Endodermal cell (in vitro differentiated cells): ENCODE measurements at regions not wholly inside any gene's neighbourhood (a gene's known extent, or its start where the extent isn't known, plus 50 kb on each side); places are given as distances from the start of the nearest gene placed in this dataset.

ENCODE experiments used
- DNase-seq: peaks from one replicate; pipeline ENCODE4 v3.0.0-alpha.2; 2017
- H3K27ac ChIP-seq: 2 replicates; pipeline ENCODE4 v1.5.1; 2013; ENCODE audit warnings: mild to moderate bottlenecking, low read depth, low read length, moderate library complexity
- H3K27me3 ChIP-seq: 2 replicates; pipeline ENCODE4 v1.6.1; 2013; ENCODE audit warnings: mild to moderate bottlenecking, low read length, moderate library complexity; ENCODE audit not compliant: insufficient read depth, control insufficient read depth, poor library complexity, severe bottlenecking
- H3K36me3 ChIP-seq: 2 replicates; pipeline ENCODE4 v1.7.0; 2013; ENCODE audit warnings: mild to moderate bottlenecking, low read length, moderate library complexity; ENCODE audit not compliant: control insufficient read depth, insufficient read depth
- H3K4me1 ChIP-seq: one replicate; pipeline ENCODE4 v1.7.0; 2013; ENCODE audit warnings: low read length; ENCODE audit not compliant: control insufficient read depth, insufficient read depth
- H3K4me3 ChIP-seq: 2 replicates; pipeline ENCODE4 v1.5.1; 2013; ENCODE audit warnings: mild to moderate bottlenecking, low read length, moderate library complexity
- H3K9ac ChIP-seq: 2 replicates; pipeline ENCODE4 v1.6.1; 2013; ENCODE audit warnings: mild to moderate bottlenecking, low read length, moderate library complexity; ENCODE audit not compliant: poor library complexity, severe bottlenecking; ENCODE audit errors: extremely low read depth
- H3K9me3 ChIP-seq: 2 replicates; pipeline ENCODE4 v1.6.1; 2013; ENCODE audit warnings: mild to moderate bottlenecking, low read length, moderate library complexity; ENCODE audit not compliant: control insufficient read depth
- H3K27ac Mint-ChIP-seq: 2 replicates; pipeline ENCODE4 v1.8.0; 2020; ENCODE audit warnings: mixed read lengths
- H3K27me3 Mint-ChIP-seq: 2 replicates; pipeline ENCODE4 v1.8.0; 2021; ENCODE audit warnings: mild to moderate bottlenecking, mixed read lengths; ENCODE audit not compliant: insufficient read depth
- H3K36me3 Mint-ChIP-seq: 2 replicates; pipeline ENCODE4 v1.8.0; 2020; ENCODE audit warnings: low read depth, mixed read lengths
- H3K4me1 Mint-ChIP-seq: 2 replicates; pipeline ENCODE4 v1.8.0; 2020; ENCODE audit warnings: mixed read lengths
- H3K4me3 Mint-ChIP-seq: 2 replicates; pipeline ENCODE4 v1.8.0; 2020; ENCODE audit warnings: mild to moderate bottlenecking, moderate library complexity, mixed read lengths
- H3K9me3 Mint-ChIP-seq: 2 replicates; pipeline ENCODE4 v1.8.0; 2020; ENCODE audit warnings: mild to moderate bottlenecking, mixed read lengths
- CTCF ChIP-seq: fragments of 200-600 bp; sonication (generic); conservative IDR thresholded peaks from 2 replicates; pipeline ENCODE4 v1.5.0; 2021; ENCODE audit warnings: antibody characterized with exemption, mild to moderate bottlenecking
- WGBS, 2 experiments: methylation state at CpG; one replicate each; pipeline versions ENCODE4 v1.1.5 to v1.1.7; 2013; ENCODE audit warnings: missing lambda C conversion rate in 2 of 2, mixed read lengths in 1 of 2; ENCODE audit not compliant: insufficient coverage in 1 of 2, insufficient read length in 1 of 2; 5-methylcytosine and 5-hydroxymethylcytosine counted together

GRCh38 chr14:25250516-25250915, 200.6 kb upstream of the STXBP6 start:
- Histone ChIP-seq H3K9ac (no peak overlapping the region), H3K4me1 (no peaks in the 10 kb centered on the region), H3K4me3 (no peak overlapping the region), H3K27me3 (no peaks in the 10 kb centered on the region), H3K9me3 (no peaks in the 10 kb centered on the region), H3K36me3 (no peaks in the 10 kb centered on the region), H3K27ac (no peak overlapping the region)
- no peak for DNase-seq
- no peaks in the 10 kb centered on the region for H3K27me3 Mint-ChIP-seq
- no peaks in the 10 kb centered on the region for H3K36me3 Mint-ChIP-seq
- no peaks in the 10 kb centered on the region for H3K4me1 Mint-ChIP-seq
- no peak for TF ChIP-seq CTCF
- peaks cover 2% of the 10 kb centered on the region for H3K9me3 Mint-ChIP-seq
- H3K27ac Mint-ChIP-seq = no peak overlapping the region
- H3K4me3 Mint-ChIP-seq = no peak overlapping the region

GRCh38 chr14:25247609-25248008, 197.7 kb upstream of the STXBP6 start:
- H3K4me3 ChIP-seq = no peak overlapping the region
- no peaks in the 10 kb centered on the region for H3K27me3 ChIP-seq
- no peak overlapping the region for H3K27ac ChIP-seq
- H3K4me1 ChIP-seq = no peaks in the 10 kb centered on the region
- Mint-ChIP-seq H3K27me3 (no peaks in the 10 kb centered on the region), H3K36me3 (no peaks in the 10 kb centered on the region), H3K4me1 (no peaks in the 10 kb centered on the region), H3K9me3 (no peaks in the 10 kb centered on the region), H3K4me3 (no peak overlapping the region), H3K27ac (no peak overlapping the region)
- no peak overlapping the region for H3K9ac ChIP-seq
- H3K36me3 ChIP-seq = no peaks in the 10 kb centered on the region
- 83% methylated on average over 1 to 3 of the region's 3 CpGs for WGBS, 2 experiments
- H3K9me3 ChIP-seq = no peaks in the 10 kb centered on the region
- no peak for TF ChIP-seq CTCF
- no peak for DNase-seq

GRCh38 chr14:25246751-25247150, 196.8 kb upstream of the STXBP6 start:
- H3K4me1 Mint-ChIP-seq = no peaks in the 10 kb centered on the region
- no peak overlapping the region for H3K4me3 Mint-ChIP-seq
- no peaks in the 10 kb centered on the region for H3K36me3 ChIP-seq
- H3K27me3 Mint-ChIP-seq = no peaks in the 10 kb centered on the region
- H3K27ac ChIP-seq = no peak overlapping the region
- H3K27ac Mint-ChIP-seq = no peak overlapping the region
- TF ChIP-seq CTCF = no peak
- no peak overlapping the region for H3K9ac ChIP-seq
- no peaks in the 10 kb centered on the region for H3K27me3 ChIP-seq
- H3K4me3 ChIP-seq = no peak overlapping the region
- no peak for DNase-seq
- H3K4me1 ChIP-seq = no peaks in the 10 kb centered on the region
- 93 to 100% methylated on average over 1 to 2 of the region's 2 CpGs for WGBS, 2 experiments
- no peaks in the 10 kb centered on the region for H3K9me3 ChIP-seq
- no peaks in the 10 kb centered on the region for H3K36me3 Mint-ChIP-seq
- H3K9me3 Mint-ChIP-seq = no peaks in the 10 kb centered on the region
